GM18498 (cell line): ENCODE measurements at regions not wholly inside any gene's neighbourhood (a gene's known extent, or its start where the extent isn't known, plus 50 kb on each side); places are given as distances from the start of the nearest gene placed in this dataset.

Experiments used
- ATAC-seq: cut with Tn5 transposase; IDR thresholded peaks from one replicate; pipeline ENCODE4 v1.9.1; 2021; ENCODE audit warnings: mild to moderate bottlenecking, moderate library complexity; ENCODE audit not compliant: unreplicated experiment

DNA sequence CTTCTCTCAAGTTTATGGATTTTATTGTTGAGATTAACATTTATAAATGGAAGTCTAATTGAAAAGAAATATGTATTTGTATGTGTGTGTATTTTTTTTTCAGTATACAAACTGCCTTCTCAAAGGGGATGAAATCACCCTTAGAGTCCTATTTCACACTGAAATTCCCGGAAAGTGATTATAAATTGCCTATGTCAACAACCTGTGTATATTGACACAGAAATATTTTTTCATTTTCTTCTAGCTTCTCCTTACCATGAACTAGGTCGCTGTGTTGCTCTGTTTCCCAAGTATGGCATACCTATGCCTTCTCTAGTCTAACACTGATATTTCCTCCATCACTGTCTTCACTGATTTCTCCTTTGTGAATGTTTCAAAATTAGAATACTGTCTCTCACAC lies 444.0 kb upstream of the AZI2 start:
- ATAC-seq: no peak

DNA sequence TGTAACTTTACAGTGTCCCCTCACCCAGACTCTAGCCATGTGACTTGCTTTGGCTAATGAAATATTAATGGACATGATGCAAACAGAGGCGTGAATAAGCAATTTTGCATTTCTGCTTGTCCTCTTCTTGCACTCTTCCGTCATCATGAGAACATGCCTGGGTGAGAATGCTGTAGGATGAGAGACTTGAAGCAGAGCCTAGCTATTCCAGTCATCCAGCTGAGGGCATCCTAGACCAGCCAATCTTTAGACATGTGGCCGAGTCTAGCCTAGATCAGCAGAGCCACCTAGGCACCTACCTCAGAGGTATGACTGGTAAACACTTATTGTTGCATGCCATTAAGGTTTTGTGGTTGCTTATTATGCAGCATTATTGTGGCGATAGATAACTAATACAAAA lies 450.5 kb upstream of the AZI2 start:
- ATAC-seq: no peak

DNA sequence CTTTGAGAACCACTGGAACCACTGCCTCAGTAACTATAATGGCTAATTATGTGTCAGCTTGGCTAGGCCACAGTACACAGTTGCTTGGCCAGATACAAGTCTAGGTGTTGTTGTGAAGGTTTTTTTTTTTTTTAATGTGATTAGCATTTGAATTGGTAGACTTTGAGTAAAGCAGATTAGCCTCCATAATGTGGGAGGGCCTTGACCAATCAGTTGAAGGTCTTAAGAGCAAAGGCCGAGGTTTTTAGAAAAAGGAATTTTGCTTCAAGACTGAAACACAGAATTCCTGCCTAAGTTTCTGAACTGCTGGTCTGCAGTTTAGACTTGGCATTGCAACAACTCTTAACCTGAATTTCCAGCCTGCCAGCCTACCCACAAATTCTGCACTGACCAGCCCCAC lies 451.6 kb upstream of the AZI2 start:
- ATAC-seq: no peak

DNA sequence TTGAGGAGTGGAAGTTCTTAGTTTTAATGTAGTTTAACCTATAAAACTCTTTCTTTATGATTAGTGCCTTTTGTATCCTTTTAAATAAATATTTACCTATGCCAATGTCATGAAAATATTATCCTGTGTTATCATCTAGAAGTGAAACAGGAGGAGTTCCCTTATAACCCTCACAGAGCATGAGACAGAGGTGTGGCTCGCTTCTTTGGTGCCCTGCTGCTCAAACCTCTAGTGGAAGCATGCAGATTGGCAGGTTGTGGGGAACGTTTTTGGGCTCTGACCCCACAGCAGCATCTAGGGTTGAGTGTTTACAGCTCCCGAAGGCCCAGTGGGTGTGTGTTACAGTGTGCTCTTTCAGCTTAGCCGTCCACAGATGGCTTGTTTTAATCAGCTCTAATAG lies 459.4 kb upstream of the AZI2 start:
- no peak for ATAC-seq

DNA sequence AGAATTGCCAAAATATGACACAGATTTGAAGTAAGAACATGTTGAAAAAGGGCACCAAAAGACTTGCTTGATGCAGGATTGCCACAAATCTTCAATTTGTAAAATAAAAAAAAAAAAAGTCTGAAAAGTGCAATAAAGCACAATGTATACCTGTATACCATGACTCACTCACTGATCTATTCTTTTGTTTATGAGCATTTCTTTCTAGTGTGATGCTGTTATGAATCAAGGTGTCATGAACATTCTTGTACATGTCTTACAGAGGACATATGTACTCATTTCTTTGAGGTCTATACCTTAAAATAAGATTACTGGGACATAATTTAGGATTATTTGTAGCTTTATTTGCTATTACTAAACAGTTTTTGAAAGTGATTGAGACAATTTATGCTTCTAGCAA lies 464.9 kb upstream of the RBMS3 start:
- no peak for ATAC-seq

DNA sequence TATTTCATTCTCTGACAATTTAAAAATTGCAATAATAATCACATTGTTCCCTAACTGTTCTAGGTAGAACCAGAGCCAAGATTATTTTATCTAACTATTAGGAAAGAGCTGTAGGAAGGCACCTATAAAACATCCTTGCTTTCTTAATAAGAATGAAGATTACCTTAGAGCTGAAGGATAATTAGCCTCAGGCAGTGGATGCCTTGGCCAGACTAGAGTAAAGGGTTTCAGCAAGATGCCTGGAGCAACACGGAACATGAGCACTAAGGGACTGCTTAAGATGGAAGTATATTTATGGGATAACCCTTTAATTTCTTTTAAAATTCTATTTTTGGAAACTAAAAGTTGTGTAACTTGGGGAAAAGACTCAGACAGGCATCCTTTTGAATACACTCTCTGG lies 456.6 kb upstream of the RBMS3 start:
- no peak for ATAC-seq

DNA sequence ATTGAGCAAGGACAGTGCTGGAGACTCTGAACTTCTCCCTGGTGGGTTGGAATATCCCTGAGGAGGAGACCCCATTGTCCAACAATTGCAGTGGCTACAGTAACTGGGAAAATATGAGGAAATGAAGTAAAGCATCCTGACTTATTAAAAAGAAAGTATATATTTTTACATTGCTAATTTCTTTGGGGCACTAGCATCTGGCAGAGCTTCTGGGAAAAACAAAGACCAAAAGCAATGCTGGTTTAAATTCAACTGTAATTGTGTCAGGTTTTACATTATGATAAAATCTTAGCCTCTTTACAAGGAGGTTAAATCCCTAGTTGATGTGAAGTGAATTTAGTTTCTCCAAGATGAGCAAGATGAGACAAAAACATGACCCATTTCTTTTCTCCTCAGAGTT lies 454.0 kb upstream of the RBMS3 start:
- no peak for ATAC-seq

DNA sequence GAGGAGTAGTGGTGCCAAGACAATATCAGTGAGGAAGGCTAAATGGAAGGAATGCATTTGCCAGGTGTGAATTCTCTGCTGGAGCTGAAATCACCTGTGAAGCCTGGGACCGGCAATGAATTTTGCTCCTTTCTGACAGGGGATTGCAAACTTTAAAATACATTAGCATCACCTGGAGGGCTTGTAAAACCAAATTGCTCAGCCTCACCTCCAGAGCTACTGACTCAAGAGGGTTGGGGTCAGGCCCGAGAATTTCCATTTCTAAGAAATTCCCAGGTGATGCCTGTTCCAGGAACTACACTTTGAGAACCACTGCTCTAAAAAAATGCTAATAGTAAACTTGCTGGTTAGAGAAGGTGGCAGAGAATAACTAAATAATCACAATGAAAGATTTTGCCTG lies 445.6 kb upstream of the RBMS3 start:
- no peak for ATAC-seq

DNA sequence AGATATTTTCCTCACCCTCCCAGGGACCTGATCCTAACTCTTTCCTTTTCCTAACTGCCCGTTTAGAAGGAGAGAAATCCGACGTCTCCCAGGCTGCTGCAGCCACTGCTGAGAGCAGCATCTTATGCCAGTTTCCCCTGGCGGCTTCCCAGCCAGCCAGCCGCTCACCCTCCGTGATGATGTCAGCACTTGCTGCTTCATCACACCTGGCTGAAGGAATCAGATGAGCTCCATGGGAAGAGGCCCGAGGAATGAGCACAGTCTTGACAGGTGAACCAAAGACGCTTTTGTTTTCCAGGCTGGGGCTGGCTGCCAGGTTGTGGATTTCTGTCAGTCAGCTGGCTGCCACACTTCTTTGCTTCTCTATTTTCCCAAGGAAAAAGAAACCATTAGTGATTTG lies 445.1 kb upstream of the RBMS3 start:
- no peak for ATAC-seq

DNA sequence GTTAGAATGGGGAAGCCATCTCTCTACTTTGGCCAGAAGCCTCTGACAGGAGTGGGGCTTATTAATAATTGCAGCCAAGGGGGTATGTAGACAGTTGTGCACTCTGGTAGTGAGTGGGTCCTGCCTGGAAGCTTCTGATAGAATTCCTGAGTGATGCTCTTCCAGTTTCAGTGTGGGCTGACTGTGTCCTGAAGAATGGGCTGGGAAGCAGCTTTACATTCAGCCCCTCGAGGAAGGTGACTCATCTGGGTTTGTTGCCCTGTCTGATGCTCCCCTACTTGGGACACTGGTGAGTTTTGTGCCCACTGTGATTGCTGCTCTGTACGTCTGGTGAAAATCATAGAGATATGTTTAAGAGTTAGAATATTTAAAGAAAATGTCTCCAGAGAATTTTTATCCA lies 444.7 kb upstream of the RBMS3 start:
- ATAC-seq: no peak

DNA sequence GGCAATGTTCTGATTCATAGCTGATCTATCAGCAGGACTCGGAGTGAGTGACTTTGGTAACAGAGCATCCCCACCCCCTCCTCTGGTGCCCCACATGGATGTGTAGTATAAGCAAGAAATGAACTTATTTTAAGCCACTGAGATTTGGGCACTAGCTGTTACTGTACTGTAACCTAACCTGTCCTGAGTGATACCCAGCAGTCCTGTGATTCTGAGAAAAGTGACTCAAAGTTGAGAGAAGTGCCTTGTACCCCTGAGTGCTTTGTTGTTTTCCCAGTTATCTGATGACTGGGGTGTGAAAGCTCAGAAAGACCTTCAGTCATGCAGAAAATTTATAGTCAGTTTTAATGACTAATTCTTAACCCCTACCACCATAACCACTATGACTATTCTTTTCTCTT lies 439.9 kb upstream of the RBMS3 start:
- peak; percentile 80 for ATAC-seq

DNA sequence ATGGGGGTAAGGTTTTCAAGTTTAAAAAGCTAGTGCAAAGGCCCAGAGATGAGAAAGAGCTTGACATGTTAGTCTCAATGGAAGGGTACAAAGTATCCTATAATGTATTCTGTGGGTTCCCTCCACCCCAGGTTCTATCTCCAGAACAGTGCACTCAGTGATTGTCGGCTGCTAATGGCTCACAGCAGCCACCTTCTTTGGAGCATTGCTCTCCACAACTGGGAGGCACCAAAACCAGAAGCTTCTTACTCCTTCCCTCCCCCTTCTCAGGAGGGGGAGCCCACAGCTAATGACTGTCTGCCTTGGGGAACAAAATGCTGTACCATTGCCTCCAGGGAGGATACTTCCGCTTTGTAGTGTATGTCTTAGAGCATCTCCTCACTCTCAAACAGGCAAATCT lies 439.4 kb upstream of the RBMS3 start:
- ATAC-seq: peak; percentile 23

DNA sequence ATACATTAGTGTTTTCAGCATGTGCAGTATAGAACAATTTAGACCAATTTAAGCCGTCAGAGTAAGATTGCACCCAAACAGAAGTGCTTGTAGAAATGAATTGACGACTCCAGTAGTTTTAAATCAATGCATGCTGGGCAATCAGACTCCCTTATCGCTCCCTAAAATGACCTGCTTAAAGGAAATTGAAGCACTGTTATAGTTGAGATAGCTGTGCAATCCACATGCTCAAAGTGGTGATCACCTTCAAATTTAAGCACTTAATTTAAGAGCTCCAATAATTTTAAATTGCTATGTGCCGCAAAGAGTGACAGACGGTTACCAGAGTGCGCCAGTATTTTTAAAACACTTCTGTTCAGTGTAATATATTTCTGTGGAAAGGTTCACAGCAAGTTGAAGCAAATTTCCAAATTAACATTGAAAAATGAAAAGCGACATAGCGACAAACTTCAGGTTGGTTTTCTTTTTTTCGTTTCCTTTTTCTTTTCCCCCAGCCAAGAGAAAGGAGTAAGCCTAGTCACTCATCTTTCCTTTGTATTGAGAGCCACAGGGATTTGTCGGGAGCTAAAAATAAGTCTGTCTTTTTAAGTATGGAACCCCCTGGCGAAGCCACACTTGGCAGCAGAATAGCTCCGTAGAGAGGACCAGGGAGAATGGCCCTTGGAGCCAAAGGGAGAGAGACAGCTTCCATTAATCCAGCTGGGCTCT lies 436.4 kb upstream of the RBMS3 start:
- ATAC-seq: no peak

DNA sequence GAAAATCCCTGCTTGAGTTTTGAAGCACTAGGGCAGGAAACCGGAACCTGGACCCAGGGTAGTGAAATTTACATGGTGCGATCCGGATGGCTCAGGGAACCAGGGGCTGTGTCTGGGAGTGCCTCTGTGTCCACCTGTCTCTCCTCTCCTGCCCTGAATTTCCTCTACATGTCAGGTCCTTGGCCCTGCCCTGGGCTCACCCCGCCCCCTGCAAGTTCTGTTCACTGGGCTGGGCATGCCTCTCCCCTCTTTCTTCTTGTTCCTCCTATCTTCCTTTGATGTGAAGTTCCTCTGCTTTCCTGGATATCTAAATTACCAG lies 435.9 kb upstream of the RBMS3 start:
- no peak for ATAC-seq

DNA sequence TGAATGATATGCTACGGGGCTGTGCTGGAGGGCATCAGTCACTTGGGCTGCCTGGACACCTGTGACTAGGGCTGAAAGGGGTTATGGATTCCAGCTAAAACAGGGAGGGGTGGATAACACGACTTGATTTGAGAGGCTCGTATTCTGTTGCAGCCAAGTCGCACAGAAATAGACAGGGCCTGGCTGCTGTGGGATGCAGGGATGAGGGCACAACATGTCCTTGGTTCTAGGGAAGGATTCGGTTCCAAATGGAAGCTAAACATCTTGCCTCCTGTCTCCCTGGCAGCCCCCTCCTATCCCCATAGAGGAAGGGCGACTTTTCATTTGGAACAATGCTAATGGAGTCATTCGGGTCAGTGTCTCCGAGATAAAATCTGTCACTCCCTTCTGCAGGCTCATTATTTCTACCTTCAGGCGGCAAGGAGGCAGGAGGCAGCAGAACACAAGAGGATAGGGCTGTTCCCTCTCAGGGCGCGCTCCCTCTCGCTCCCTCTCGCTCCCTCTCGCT lies 433.8 kb upstream of the RBMS3 start:
- ATAC-seq: no peak

DNA sequence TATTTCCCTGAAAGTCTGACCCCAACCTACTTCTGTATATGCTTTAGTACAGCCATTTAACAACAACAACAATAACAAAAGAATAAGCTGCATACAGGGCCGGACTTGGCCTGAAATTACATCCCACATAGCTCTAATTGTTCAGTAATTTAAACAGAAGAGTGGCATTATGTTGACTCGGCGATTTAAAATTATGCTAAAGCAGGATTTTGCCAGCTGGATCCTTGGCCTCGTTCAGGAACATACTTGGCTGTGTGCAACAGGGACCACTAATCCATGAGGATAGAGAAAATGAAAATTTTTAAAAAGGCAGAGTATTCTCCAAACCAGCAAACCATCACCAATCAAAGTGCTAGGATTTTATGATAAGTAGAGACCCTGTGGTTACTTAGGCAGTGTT lies 433.1 kb upstream of the RBMS3 start:
- ATAC-seq: no peak

DNA sequence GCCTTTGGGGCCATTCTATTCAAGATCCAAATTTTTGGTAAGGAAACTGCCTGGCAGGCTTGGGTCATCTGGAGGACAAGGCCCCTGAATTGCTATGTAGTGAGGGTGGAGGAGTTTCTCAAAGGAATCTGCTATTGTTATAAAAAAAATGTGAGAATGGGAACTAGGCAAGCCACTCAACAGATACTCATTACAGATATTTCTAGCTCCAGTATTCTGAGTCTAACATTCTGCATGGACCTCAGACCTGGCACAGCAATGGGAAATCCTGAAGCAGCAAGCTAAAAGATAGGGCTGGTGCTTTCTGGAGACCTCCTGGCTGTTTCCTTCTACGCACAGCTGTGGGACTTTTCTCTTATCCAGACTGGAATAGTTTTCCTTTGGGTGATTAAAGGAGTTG lies 430.7 kb upstream of the RBMS3 start:
- ATAC-seq: no peak

DNA sequence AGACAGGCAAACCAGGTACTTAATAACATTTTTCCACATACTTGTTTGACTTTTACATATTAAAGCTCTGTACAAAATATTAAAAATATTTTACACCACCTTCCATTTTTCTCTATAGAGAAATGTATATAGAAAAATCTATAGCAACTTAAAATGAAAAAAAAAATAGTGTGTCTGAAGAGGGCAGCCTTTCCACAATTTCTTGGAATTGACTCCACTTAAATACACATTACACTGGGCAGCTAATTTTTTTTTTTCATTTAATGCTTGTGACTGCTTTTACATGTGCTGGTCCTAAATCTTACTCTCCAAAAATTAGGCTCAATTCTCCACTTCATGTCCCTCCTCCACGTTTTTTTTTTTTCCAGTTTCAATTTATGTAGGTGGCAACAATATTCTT lies 427.0 kb upstream of the RBMS3 start:
- ATAC-seq: no peak

DNA sequence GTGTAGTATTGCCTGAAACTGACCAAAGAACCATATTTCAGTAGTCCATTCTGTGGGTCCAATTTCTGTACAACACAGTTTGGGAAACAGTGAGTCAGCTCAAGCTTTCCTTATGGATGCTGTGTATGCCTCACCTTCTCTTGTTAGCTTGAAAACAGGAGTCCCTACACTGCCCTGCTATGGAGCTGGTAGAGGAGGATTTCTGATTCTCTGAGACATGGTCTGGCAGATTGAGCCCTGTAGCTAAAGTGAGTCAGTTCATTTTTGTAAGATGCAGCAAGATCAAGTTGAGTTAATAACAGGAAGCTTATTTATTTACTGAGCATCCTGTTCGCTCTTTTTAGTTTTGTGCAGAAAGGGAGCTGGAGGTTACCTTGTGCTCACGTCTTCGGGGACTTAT lies 424.1 kb upstream of the RBMS3 start:
- no peak for ATAC-seq

DNA sequence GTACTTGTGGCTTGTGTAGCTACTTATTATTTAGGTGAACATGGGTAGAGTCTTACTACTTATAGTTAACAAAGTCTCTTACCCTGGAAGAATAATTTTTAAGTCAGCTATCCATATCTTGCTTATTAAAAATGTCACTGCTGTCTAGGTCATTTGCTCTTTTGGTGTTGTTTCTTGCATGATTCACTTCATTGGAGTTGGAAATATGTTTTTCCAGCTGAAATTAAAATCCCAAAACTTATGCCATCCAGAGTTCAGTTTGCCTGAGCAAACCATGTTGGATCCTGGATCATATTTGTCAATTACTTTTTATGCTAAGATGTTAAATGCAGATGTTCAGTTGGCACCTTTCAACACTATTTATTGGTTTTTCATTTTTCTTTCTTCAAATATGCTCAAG lies 421.0 kb upstream of the RBMS3 start:
- ATAC-seq: no peak

DNA sequence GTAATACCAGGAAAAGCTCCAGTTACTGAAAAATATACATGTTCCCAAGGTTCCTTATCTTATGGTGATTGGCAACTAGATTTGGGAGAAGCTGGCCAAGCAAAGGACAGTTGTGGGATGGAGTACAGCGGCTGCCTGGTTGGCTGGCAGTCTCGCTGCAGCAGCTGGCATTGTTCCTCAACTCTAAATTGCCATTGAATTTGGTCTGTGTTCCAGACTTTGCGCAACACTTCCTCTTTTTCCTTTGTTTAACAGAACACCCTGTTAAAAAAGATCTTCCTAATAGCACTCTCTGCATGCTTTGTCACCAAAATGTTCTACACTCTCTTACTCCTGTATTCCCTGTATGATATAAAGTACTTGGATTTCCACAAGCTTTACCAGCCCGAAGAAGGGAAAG lies 420.6 kb upstream of the RBMS3 start:
- ATAC-seq: no peak

DNA sequence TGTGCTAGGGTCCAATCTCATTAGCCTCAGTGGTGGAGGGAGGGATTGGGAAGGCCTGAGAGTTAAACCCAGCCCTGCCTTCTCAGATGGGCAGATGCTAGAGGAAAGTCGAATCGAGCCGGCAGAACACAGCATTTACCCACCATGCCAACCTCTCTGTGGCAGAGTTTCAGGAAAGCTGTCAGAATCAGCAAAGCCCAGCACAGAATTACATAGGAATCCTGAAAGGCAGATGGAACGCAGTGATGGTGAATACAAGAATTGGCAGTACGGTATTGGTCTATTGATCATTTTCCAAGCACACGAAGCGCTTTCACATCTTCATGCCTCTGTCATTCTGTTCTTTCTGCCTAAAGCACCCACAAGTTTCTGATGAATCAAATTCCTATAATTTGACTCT lies 417.7 kb upstream of the RBMS3 start:
- ATAC-seq: no peak

DNA sequence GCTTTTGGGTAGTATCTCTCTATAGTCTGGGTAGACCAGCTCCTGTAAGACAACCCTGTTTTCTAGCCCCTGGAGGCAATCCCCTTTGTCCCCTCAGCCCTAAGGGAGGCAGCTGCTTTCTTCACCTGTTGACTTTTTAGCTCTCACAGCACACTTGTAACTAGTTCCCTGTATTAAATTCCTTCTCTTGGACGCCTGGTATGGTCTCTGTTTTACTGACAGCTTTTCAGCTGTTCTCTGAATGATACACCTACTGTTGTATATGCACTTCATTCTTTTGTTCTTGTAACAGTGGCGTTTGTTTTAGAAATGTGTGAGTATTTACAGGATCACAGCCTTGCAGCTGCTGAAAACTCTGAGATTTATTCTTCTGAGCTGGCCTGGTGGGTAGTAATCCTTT lies 413.0 kb upstream of the RBMS3 start:
- ATAC-seq: no peak

DNA sequence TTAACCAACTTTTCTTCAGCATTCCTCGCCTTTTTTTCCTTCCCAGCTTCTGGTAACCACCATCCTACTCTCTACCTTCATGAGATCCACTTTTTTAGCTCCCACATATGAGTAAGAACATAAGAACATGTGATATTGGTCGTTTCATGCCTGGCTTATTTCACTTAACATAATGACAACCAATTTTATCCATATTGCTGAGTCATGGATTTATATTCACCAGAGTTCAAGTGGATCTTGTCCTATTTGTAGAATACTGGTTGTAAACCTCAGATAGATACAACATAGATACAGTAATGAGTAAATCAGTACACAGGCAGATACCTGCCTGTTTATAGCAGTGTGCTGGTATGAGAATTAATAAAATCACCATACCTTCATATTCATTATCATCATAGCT lies 412.0 kb upstream of the RBMS3 start:
- no peak for ATAC-seq
